ENCODE measurements at regions not wholly inside any gene's neighbourhood (a gene's known extent, or its start where the extent isn't known, plus 50 kb on each side); places are given as distances from the start of the nearest gene placed in this dataset.

DNA sequence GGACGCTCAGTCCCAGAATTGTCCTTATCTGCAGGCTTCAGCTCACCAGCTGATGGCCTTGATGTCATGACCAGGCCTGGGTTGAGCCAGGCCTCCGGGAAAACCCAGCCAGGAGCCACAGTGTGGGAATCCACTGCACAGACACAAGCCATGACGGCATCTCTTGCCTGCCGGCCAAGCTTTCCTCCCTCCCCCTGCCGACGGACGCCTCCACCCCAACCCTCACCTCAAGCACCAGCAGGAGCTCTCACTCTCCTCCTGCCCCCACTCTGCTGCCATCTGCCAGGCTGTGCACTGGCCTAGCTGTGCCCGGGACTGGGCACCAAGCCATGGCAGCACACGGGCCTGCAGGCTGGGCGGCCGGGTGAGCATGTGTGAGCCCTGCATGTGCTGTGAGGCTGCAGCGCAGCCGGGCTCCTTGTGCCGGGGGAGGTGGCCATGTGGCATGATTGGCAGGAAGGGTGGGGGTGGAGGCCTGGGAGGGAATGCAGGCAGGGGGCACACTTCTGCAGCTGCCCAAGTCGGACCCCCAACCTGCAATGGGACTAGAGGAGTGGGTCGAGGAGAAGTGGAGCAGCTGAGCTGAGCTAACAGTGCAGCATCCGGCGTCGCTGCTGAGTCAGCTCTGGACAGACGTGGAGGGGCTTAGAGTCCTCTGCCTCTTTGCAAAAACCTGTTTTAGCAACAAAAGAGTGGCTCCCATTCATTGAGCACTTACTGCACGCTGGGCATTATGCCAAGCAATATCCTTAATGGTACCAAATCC lies 268.5 kb downstream of the CBLN1 start:
- Histone ChIP-seq H3K27me3 (ENCODE audit: control insufficient read depth, insufficient read depth, low read length) (no peaks in the 10 kb centered on the region), H3K9me3 (ENCODE audit: control insufficient read depth, insufficient read depth, low read length) (peaks cover 29% of the 10 kb centered on the region), H3K4me3 (ENCODE audit: low read depth, low read length) (no peak overlapping the region), H3K27ac (ENCODE audit: low read depth, low read length) (no peak overlapping the region)
- DNase-seq (ENCODE audit: low read depth, low spot score): no peak
- CTCF ChIA-PET: no interaction called here
- TF ChIP-seq, protein P1, sequence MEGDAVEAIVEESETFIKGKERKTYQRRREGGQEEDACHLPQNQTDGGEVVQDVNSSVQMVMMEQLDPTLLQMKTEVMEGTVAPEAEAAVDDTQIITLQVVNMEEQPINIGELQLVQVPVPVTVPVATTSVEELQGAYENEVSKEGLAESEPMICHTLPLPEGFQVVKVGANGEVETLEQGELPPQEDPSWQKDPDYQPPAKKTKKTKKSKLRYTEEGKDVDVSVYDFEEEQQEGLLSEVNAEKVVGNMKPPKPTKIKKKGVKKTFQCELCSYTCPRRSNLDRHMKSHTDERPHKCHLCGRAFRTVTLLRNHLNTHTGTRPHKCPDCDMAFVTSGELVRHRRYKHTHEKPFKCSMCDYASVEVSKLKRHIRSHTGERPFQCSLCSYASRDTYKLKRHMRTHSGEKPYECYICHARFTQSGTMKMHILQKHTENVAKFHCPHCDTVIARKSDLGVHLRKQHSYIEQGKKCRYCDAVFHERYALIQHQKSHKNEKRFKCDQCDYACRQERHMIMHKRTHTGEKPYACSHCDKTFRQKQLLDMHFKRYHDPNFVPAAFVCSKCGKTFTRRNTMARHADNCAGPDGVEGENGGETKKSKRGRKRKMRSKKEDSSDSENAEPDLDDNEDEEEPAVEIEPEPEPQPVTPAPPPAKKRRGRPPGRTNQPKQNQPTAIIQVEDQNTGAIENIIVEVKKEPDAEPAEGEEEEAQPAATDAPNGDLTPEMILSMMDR (IDR thresholded peaks at IDR 0.05; ENCODE audit: low read depth, low read length): no peak
- POLR2A ChIA-PET: no interaction called here

DNA sequence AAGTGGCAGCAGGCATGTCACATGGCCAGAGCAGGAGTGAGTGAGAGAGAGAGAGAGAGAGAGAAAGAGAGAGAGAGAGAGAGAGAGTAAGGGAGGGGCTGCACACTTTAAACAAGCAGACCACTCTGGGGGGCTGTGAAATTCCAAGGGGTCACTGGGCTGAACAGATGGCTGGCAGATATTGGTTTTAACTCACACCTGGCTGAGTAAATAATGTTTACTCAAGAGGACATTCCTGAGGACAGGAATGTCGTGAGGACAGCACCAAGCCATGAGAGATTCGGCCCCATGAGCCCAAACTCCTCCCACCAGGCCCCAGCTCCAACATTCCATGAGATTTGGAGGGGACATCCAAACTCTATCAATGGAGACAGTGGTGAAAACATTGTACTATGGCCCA lies 269.7 kb downstream of the CBLN1 start:
- no peak overlapping the region for H3K27ac ChIP-seq (ENCODE audit: low read depth, low read length)
- peaks cover 29% of the 10 kb centered on the region for H3K9me3 ChIP-seq (ENCODE audit: control insufficient read depth, insufficient read depth, low read length)
- DNase-seq (ENCODE audit: low read depth, low spot score): no peak
- no peak overlapping the region for H3K4me3 ChIP-seq (ENCODE audit: low read depth, low read length)
- CTCF ChIA-PET: no interaction called here
- POLR2A ChIA-PET: no interaction called here
- TF ChIP-seq, protein P1 (IDR thresholded peaks at IDR 0.05; ENCODE audit: low read depth, low read length): no peak
- no peaks in the 10 kb centered on the region for H3K27me3 ChIP-seq (ENCODE audit: control insufficient read depth, insufficient read depth, low read length)

DNA sequence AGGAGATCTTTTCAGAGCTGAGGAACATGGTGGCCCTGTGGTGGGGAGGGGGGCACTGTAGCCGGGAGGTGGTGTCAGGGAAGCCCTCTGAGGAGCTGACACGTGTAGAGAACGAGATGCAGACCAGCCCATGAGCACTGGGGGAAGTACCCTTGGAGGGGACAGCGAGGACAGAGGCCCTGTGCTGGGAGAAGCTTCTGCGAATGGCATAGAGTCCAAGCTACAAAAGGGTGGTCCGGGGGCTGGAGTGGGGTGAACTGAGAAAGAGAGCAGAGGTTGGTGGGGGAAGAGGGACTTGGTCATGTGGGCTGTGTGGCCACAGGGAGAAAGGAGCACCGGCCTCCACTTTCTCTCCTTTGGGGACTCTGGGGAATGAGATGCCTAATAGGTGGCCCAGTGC lies 270.8 kb downstream of the CBLN1 start:
- Histone ChIP-seq H3K9me3 (ENCODE audit: control insufficient read depth, insufficient read depth, low read length) (peaks cover 29% of the 10 kb centered on the region), H3K4me3 (ENCODE audit: low read depth, low read length) (no peak overlapping the region), H3K27me3 (ENCODE audit: control insufficient read depth, insufficient read depth, low read length) (no peaks in the 10 kb centered on the region), H3K27ac (ENCODE audit: low read depth, low read length) (no peak overlapping the region)
- TF ChIP-seq, protein P1 (IDR thresholded peaks at IDR 0.05; ENCODE audit: low read depth, low read length): no peak
- CTCF ChIA-PET: interaction anchor here (0.6 kb wide), 1 partner anchor 92 kb away, joined by 4 read pairs; no protein-coding TSS in a partner anchor
- POLR2A ChIA-PET: no interaction called here
- no peak for DNase-seq (ENCODE audit: low read depth, low spot score)

DNA sequence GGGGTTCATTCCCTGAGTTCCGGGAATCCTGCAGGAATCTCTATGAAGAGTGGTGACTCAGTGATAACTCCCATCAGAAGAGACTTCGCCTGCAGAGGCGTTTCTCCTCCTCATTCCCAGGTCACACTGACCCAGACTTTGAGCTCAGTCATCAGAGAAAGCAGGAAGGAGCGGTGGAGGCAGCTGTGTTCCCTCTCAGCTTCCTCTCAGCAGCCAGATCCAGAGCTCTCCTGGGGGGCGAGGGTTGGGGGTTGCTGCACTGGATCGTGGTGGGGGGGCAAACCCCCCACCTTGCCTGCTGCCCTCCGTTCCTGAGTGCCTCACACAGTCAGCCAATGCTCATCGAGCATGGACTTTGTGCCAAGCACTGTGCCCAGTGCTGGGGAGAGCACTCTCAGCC lies 271.2 kb downstream of the CBLN1 start:
- H3K4me3 ChIP-seq (ENCODE audit: low read depth, low read length): no peak overlapping the region
- H3K27ac ChIP-seq (ENCODE audit: low read depth, low read length): no peak overlapping the region
- H3K9me3 ChIP-seq (ENCODE audit: control insufficient read depth, insufficient read depth, low read length): peaks cover 29% of the 10 kb centered on the region
- TF ChIP-seq, protein P1 (IDR thresholded peaks at IDR 0.05; ENCODE audit: low read depth, low read length): no peak
- POLR2A ChIA-PET: no interaction called here
- CTCF ChIA-PET: interaction anchor here (0.6 kb wide), 1 partner anchor 92 kb away, joined by 4 read pairs; no protein-coding TSS in a partner anchor
- no peaks in the 10 kb centered on the region for H3K27me3 ChIP-seq (ENCODE audit: control insufficient read depth, insufficient read depth, low read length)
- DNase-seq (ENCODE audit: low read depth, low spot score): no peak

DNA sequence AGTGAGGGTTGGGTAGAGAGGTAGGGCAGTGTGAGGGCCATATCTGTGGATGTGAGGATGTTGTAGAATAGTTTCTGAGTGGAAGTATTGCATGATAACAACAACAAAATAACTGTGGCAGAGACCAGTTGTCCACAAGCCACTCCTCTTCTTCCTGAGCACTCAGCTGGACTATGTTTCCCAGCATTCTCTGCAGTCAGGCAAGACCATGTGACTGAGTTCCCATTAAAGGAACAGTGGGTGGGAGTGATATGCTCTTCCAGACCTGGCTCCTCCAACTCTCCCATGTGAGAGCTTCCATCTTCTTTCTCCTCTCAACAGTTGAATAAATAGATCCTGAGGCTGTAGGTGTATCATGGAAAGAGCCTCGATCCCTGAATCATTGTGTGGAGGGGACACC lies 272.4 kb downstream of the CBLN1 start:
- DNase-seq (ENCODE audit: low read depth, low spot score): no peak
- ChIA-PET POLR2A (no interaction called here), CTCF (no interaction called here)
- TF ChIP-seq, protein P1 (IDR thresholded peaks at IDR 0.05; ENCODE audit: low read depth, low read length): no peak
- Histone ChIP-seq H3K4me3 (ENCODE audit: low read depth, low read length) (no peak overlapping the region), H3K27me3 (ENCODE audit: control insufficient read depth, insufficient read depth, low read length) (no peaks in the 10 kb centered on the region), H3K9me3 (ENCODE audit: control insufficient read depth, insufficient read depth, low read length) (peaks cover 27% of the 10 kb centered on the region), H3K27ac (ENCODE audit: low read depth, low read length) (no peak overlapping the region)
